ENCODE measurements at regions not wholly inside any gene's neighbourhood (a gene's known extent, or its start where the extent isn't known, plus 50 kb on each side); places are given as distances from the start of the nearest gene placed in this dataset.

DNA sequence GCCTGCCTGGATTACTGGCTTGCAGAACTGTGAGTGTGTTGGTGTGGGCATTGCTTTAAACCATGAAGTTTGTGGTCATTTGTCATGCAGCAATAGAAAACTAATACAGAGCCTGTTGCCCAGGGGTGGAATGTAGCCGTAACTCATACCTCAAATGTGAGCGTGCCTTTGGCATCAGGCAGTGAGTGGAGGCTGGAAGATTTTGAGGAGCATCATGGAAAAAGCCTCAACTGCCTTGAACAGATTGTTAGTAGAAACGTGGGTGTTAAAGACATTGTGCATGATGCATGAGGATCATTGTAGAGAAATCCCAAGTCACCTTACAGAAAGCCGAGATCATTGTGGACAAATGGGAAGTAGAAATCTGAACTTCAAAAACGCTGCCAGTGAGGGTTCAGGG, 580.5 kb downstream of the AACS start:
- TF ChIP-seq, protein P1, sequence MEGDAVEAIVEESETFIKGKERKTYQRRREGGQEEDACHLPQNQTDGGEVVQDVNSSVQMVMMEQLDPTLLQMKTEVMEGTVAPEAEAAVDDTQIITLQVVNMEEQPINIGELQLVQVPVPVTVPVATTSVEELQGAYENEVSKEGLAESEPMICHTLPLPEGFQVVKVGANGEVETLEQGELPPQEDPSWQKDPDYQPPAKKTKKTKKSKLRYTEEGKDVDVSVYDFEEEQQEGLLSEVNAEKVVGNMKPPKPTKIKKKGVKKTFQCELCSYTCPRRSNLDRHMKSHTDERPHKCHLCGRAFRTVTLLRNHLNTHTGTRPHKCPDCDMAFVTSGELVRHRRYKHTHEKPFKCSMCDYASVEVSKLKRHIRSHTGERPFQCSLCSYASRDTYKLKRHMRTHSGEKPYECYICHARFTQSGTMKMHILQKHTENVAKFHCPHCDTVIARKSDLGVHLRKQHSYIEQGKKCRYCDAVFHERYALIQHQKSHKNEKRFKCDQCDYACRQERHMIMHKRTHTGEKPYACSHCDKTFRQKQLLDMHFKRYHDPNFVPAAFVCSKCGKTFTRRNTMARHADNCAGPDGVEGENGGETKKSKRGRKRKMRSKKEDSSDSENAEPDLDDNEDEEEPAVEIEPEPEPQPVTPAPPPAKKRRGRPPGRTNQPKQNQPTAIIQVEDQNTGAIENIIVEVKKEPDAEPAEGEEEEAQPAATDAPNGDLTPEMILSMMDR (conservative IDR thresholded peaks at IDR 0.05; ENCODE audit: low read length) = no peak
- TF ChIP-seq EZH2phosphoT487 (IDR thresholded peaks at IDR 0.05; ENCODE audit: borderline replicate concordance, low read depth, low read length) = no peak
